Thyroid gland (tissue), 4 donors: ENCODE measurements at regions not wholly inside any gene's neighbourhood (a gene's known extent, or its start where the extent isn't known, plus 50 kb on each side); places are given as distances from the start of the nearest gene placed in this dataset.

Experiments
- POLR2A ChIP-seq, 2 donors: fragments of 450-650 bp; IDR thresholded peaks; one replicate each; pipeline ENCODE4 v1.6.1; 2017; ENCODE audit warnings: antibody characterized with exemption in 2 of 2, mild to moderate bottlenecking in 2 of 2, moderate library complexity in 1 of 2
- TF ChIP-seq, protein P1 (sequence below), 6 experiments: fragments of 200-600 bp in 3 of 6; fragments of 450-650 bp in 3 of 6; sonication (generic) in 3 of 6; IDR thresholded peaks; one replicate each; pipeline ENCODE4 v1.5.1; 2016 to 2019; ENCODE audit warnings: antibody characterized with exemption in 6 of 6, mild to moderate bottlenecking in 2 of 6, inconsistent platforms in 1 of 6, moderate library complexity in 1 of 6

DNA sequence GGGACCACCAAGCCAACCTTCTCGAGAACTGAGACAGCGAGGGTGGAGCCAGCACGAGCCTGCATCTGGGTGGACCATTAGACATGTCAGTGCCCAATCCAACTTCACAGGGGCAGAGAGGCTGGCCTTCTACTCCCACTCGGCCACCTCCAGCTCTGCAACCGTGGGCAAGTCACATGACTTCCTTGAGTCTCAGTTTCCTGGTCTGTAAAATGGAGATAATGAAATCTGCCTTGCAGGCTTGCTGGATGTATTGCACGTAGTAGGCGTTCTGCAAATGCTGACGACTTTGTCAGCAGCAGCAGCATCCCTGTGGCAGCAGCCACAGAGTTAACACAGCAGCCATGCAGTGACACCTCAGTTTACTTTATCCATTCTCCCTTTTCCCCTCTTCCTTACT lies 208.9 kb downstream of the GLI2 start:
- TF ChIP-seq, protein P1, sequence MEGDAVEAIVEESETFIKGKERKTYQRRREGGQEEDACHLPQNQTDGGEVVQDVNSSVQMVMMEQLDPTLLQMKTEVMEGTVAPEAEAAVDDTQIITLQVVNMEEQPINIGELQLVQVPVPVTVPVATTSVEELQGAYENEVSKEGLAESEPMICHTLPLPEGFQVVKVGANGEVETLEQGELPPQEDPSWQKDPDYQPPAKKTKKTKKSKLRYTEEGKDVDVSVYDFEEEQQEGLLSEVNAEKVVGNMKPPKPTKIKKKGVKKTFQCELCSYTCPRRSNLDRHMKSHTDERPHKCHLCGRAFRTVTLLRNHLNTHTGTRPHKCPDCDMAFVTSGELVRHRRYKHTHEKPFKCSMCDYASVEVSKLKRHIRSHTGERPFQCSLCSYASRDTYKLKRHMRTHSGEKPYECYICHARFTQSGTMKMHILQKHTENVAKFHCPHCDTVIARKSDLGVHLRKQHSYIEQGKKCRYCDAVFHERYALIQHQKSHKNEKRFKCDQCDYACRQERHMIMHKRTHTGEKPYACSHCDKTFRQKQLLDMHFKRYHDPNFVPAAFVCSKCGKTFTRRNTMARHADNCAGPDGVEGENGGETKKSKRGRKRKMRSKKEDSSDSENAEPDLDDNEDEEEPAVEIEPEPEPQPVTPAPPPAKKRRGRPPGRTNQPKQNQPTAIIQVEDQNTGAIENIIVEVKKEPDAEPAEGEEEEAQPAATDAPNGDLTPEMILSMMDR (IDR thresholded peaks at IDR 0.05): no peak
- TF ChIP-seq POLR2A (IDR thresholded peaks at IDR 0.05): no peak
